HL-60 (cell line): ENCODE measurements at regions not wholly inside any gene's neighbourhood (a gene's known extent, or its start where the extent isn't known, plus 50 kb on each side); places are given as distances from the start of the nearest gene placed in this dataset.

Experiments
- CTCF ChIP-seq: IDR thresholded peaks from one replicate; pipeline ENCODE4 v1.5.1; 2011; ENCODE audit warnings: low read length, control low read depth, inconsistent platforms; ENCODE audit not compliant: insufficient read depth
- POLR2AphosphoS5 ChIP-seq: IDR thresholded peaks from 2 replicates; pipeline ENCODE4 v1.6.1; 2012; ENCODE audit warnings: low read depth
- TF ChIP-seq, protein P1 (sequence below): IDR thresholded peaks from 2 replicates; pipeline ENCODE4 v1.6.1; 2012; ENCODE audit warnings: low read depth; ENCODE audit not compliant: insufficient replicate concordance

- no peak for TF ChIP-seq CTCF
- TF ChIP-seq, protein P1, sequence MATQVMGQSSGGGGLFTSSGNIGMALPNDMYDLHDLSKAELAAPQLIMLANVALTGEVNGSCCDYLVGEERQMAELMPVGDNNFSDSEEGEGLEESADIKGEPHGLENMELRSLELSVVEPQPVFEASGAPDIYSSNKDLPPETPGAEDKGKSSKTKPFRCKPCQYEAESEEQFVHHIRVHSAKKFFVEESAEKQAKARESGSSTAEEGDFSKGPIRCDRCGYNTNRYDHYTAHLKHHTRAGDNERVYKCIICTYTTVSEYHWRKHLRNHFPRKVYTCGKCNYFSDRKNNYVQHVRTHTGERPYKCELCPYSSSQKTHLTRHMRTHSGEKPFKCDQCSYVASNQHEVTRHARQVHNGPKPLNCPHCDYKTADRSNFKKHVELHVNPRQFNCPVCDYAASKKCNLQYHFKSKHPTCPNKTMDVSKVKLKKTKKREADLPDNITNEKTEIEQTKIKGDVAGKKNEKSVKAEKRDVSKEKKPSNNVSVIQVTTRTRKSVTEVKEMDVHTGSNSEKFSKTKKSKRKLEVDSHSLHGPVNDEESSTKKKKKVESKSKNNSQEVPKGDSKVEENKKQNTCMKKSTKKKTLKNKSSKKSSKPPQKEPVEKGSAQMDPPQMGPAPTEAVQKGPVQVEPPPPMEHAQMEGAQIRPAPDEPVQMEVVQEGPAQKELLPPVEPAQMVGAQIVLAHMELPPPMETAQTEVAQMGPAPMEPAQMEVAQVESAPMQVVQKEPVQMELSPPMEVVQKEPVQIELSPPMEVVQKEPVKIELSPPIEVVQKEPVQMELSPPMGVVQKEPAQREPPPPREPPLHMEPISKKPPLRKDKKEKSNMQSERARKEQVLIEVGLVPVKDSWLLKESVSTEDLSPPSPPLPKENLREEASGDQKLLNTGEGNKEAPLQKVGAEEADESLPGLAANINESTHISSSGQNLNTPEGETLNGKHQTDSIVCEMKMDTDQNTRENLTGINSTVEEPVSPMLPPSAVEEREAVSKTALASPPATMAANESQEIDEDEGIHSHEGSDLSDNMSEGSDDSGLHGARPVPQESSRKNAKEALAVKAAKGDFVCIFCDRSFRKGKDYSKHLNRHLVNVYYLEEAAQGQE = no peak
- no peak for TF ChIP-seq POLR2AphosphoS5
Measured at GRCh38 chr9:115957585-115957984, 196.0 kb upstream of the PAPPA start.
